ENCODE measurements at regions not wholly inside any gene's neighbourhood (a gene's known extent, or its start where the extent isn't known, plus 50 kb on each side); places are given as distances from the start of the nearest gene placed in this dataset.

GRCh38 chr14:105773584-105773983 lies 247.2 kb downstream of the TMEM121 start:
- TF ChIP-seq MYC (IDR thresholded peaks at IDR 0.05; ENCODE audit: borderline replicate concordance, low read length), result no peak
- no peak for TF ChIP-seq CTCF (IDR thresholded peaks at IDR 0.05)
- no peak for TF ChIP-seq MAZ (IDR thresholded peaks at IDR 0.05; ENCODE audit: borderline replicate concordance, low read depth, low read length)
- no peak for TF ChIP-seq EP300 (IDR thresholded peaks at IDR 0.05)
